GM23338 (cell line): ENCODE measurements at regions not wholly inside any gene's neighbourhood (a gene's known extent, or its start where the extent isn't known, plus 50 kb on each side); places are given as distances from the start of the nearest gene placed in this dataset.
A peak's percentile ranks its signal among the peaks of the same experiment; 100 is the strongest.

Experiments used
- ATAC-seq: fragments of 200-7000 bp; cut with Tn5 transposase; 3 replicates; pipeline ENCODE4 v1.9.1; 2020
- DNase-seq: peaks from one replicate; pipeline ENCODE4 v3.0.0-alpha.2; 2015; ENCODE audit warnings: low spot score
- H2AFZ ChIP-seq: fragments of 200-600 bp; sonication (generic); 2 replicates; pipeline ENCODE4 v1.8.0; 2016; ENCODE audit warnings: antibody characterized with exemption, mild to moderate bottlenecking, moderate library complexity
- H3F3A ChIP-seq: fragments of 200-600 bp; sonication (generic); replicated peaks from 2 replicates; pipeline ENCODE4 v1.8.0; 2017; ENCODE audit warnings: antibody characterized with exemption, mixed run types, low read depth
- H3K27ac ChIP-seq: fragments of 200-600 bp; sonication (generic); 2 replicates; pipeline ENCODE4 v1.6.1; 2016; ENCODE audit warnings: low read depth
- H3K27me3 ChIP-seq: fragments of 200-600 bp; sonication (generic); 2 replicates; pipeline ENCODE4 v1.8.0; 2016; ENCODE audit warnings: mild to moderate bottlenecking, mixed run types, moderate library complexity; ENCODE audit not compliant: insufficient read depth
- H3K36me3 ChIP-seq: fragments of 200-600 bp; sonication (generic); 2 replicates; pipeline ENCODE4 v1.8.0; 2016; ENCODE audit warnings: mild to moderate bottlenecking; ENCODE audit not compliant: insufficient read depth
- H3K4me1 ChIP-seq: fragments of 200-600 bp; sonication (generic); 2 replicates; pipeline ENCODE4 v1.8.0; 2016; ENCODE audit warnings: mild to moderate bottlenecking, moderate library complexity; ENCODE audit not compliant: insufficient read depth
- H3K4me2 ChIP-seq: fragments of 200-600 bp; sonication (generic); 2 replicates; pipeline ENCODE4 v1.7.1; 2017; ENCODE audit warnings: mixed run types
- H3K4me3 ChIP-seq: fragments of 200-600 bp; sonication (generic); 2 replicates; pipeline ENCODE4 v1.6.1; 2016; ENCODE audit warnings: mixed run types
- H3K79me2 ChIP-seq: fragments of 200-600 bp; sonication (generic); replicated peaks from 2 replicates; pipeline ENCODE4 v1.8.0; 2017; ENCODE audit warnings: mild to moderate bottlenecking; ENCODE audit not compliant: insufficient read depth
- H3K9me2 ChIP-seq: fragments of 200-600 bp; sonication (generic); 2 replicates; pipeline ENCODE4 v1.8.0; 2017; ENCODE audit not compliant: insufficient read depth
- H4K20me1 ChIP-seq: fragments of 200-600 bp; sonication (generic); replicated peaks from 2 replicates; pipeline ENCODE4 v1.8.0; 2017; ENCODE audit warnings: mild to moderate bottlenecking; ENCODE audit not compliant: insufficient read depth
- H3K27ac Mint-ChIP-seq: 2 replicates; pipeline ENCODE4 v1.8.0; 2020; ENCODE audit warnings: inconsistent platforms, mild to moderate bottlenecking, moderate library complexity, mixed read lengths
- H3K27me3 Mint-ChIP-seq: 3 replicates; pipeline ENCODE4 v1.8.0; 2022; ENCODE audit warnings: low read depth, mild to moderate bottlenecking, moderate library complexity, mixed read lengths, inconsistent platforms; ENCODE audit not compliant: insufficient read depth, poor library complexity
- H3K36me3 Mint-ChIP-seq: 3 replicates; pipeline ENCODE4 v1.8.0; 2021; ENCODE audit warnings: low read depth, mild to moderate bottlenecking, inconsistent platforms, moderate library complexity, mixed read lengths
- H3K4me1 Mint-ChIP-seq: 3 replicates; pipeline ENCODE4 v1.8.0; 2020; ENCODE audit warnings: mild to moderate bottlenecking, inconsistent platforms, mixed read lengths
- H3K4me3 Mint-ChIP-seq: 3 replicates; pipeline ENCODE4 v1.8.0; 2021; ENCODE audit warnings: moderate library complexity, mild to moderate bottlenecking, inconsistent platforms, mixed read lengths
- H3K9me3 Mint-ChIP-seq: 3 replicates; pipeline ENCODE4 v1.8.0; 2020; ENCODE audit warnings: moderate library complexity, mild to moderate bottlenecking, inconsistent platforms, mixed read lengths
- CREB1 ChIP-seq: fragments of 250-450 bp; sonication (Bioruptor Pico); IDR thresholded peaks from 2 replicates; pipeline ENCODE4 v1.5.0; 2020; ENCODE audit warnings: low read depth, mild to moderate bottlenecking, moderate library complexity
- CTCF ChIP-seq, 2 experiments: fragments of 200-600 bp in 1 of 2; sonication (generic) in 1 of 2; conservative IDR thresholded peaks; 2 replicates each; pipeline versions ENCODE4 v1.5.1 to v1.6.1; 2016 to 2017; ENCODE audit warnings: antibody characterized with exemption in 2 of 2, low read depth in 2 of 2, mild to moderate bottlenecking in 2 of 2, moderate library complexity in 1 of 2
- ETS1 ChIP-seq: IDR thresholded peaks from 2 replicates; pipeline ENCODE4 v1.6.1; 2016; ENCODE audit warnings: antibody characterized with exemption
- EZH2 ChIP-seq: fragments of 200-600 bp; sonication (generic); IDR thresholded peaks from one replicate; pipeline ENCODE4 v1.8.0; 2017; ENCODE audit warnings: antibody characterized with exemption, mild to moderate bottlenecking, low read depth; ENCODE audit not compliant: unreplicated experiment
- EZH2phosphoT487 ChIP-seq: fragments of 200-600 bp; sonication (generic); IDR thresholded peaks from one replicate; pipeline ENCODE4 v1.8.1; 2018; ENCODE audit warnings: antibody characterized with exemption; ENCODE audit not compliant: unreplicated experiment
- JUNB ChIP-seq: IDR thresholded peaks from one replicate; pipeline ENCODE4 v1.6.1; 2016; ENCODE audit warnings: antibody characterized with exemption; ENCODE audit not compliant: unreplicated experiment
- NANOG ChIP-seq: IDR thresholded peaks from 2 replicates; pipeline ENCODE4 v1.6.1; 2016; ENCODE audit warnings: antibody characterized with exemption, borderline replicate concordance
- POLR2AphosphoS5 ChIP-seq: IDR thresholded peaks from 2 replicates; pipeline ENCODE4 v1.6.1; 2016; ENCODE audit warnings: antibody characterized with exemption, low read depth
- REST ChIP-seq: IDR thresholded peaks from one replicate; pipeline ENCODE4 v1.6.1; 2018; ENCODE audit warnings: antibody characterized with exemption; ENCODE audit not compliant: unreplicated experiment
- STAT1 ChIP-seq: IDR thresholded peaks from one replicate; pipeline ENCODE4 v1.6.1; 2016; ENCODE audit warnings: antibody characterized with exemption; ENCODE audit not compliant: unreplicated experiment
- ZNF114 ChIP-seq: fragments of 250-450 bp; sonication (Bioruptor Pico); IDR thresholded peaks from 2 replicates; pipeline ENCODE4 v1.5.0; 2020; ENCODE audit warnings: mild to moderate bottlenecking, moderate library complexity
- ZNF331 ChIP-seq: fragments of 250-450 bp; sonication (Bioruptor Pico); IDR thresholded peaks from 2 replicates; pipeline ENCODE4 v1.5.0; 2020; ENCODE audit warnings: low read depth, mild to moderate bottlenecking, moderate library complexity
- ZNF462 ChIP-seq: fragments of 250-450 bp; sonication (Bioruptor Pico); IDR thresholded peaks from 2 replicates; pipeline ENCODE4 v1.5.0; 2020; ENCODE audit warnings: mild to moderate bottlenecking, moderate library complexity

DNA sequence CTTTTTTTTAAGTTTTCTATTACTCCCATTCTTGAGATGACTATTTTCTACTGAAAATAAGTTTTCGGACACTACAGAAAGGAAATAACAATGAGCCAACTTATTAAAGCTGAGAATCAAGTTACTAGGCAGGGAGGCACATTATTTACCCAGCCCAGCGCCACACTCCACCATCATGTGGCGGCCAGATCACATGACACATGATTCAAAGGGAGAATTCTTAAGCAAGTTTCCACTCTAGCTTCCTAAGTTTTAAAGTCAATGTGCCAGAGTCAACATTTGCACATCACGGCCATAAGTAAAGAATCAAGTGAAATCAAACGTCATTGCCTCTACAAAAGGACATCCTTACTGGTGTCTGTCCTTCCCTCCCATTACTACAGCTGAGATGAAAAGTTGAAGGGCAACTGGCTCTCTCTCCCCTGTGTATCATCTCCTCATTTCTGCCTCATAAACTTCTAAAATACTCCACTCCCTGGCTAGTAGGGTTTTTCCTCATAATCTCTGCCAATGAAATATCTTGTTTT, 81.7 kb downstream of the KLF12 start:
- no peaks in the 10 kb centered on the region for H3K27me3 Mint-ChIP-seq
- no peaks in the 10 kb centered on the region for H4K20me1 ChIP-seq

More for the DNA sequence above, 81.7 kb downstream of the KLF12 start:
- Histone ChIP-seq H3K9me2 (no peaks in the 10 kb centered on the region), H3K79me2 (peaks cover 14% of the 10 kb centered on the region; the same call in 1 of the 2 replicates), H3K27me3 (no peaks in the 10 kb centered on the region), H3K4me3 (no peak overlapping the region), H3K36me3 (no peaks in the 10 kb centered on the region), H2AFZ (no peak overlapping the region), H3K27ac (no peak overlapping the region), H3F3A (no peaks in the 10 kb centered on the region), H3K4me1 (no peaks in the 10 kb centered on the region), H3K4me2 (no peak overlapping the region)
- Mint-ChIP-seq H3K36me3 (no peaks in the 10 kb centered on the region), H3K4me1 (peaks cover 4% of the 10 kb centered on the region; the same call in 2 of the 3 replicates), H3K4me3 (no peak overlapping the region), H3K27ac (no peak overlapping the region), H3K9me3 (no peaks in the 10 kb centered on the region)
- TF ChIP-seq CREB1 (no peak), ZNF114 (CRISPR knock-in tag) (no peak), CTCF (conservative IDR thresholded peaks at IDR 0.05; ENCODE audit: low read depth in 2 of 2) (no peak), REST (no peak), ZNF331 (CRISPR knock-in tag) (no peak), ETS1 (no peak), EZH2 (no peak), JUNB (no peak), ZNF462 (CRISPR knock-in tag) (no peak), STAT1 (no peak), POLR2AphosphoS5 (no peak), EZH2phosphoT487 (no peak), NANOG (no peak)
- DNase-seq = peak; percentile 51
- no peak for ATAC-seq
